HCT116 (cell line): ENCODE measurements at regions not wholly inside any gene's neighbourhood (a gene's known extent, or its start where the extent isn't known, plus 50 kb on each side); places are given as distances from the start of the nearest gene placed in this dataset.

ENCODE experiments used
- ATAC-seq: fragments of 200-7000 bp; cut with Tn5 transposase; 2 replicates; pipeline ENCODE4 v1.9.1; 2020; ENCODE audit warnings: mild to moderate bottlenecking, moderate library complexity
- BruUV-seq: library from RNA; stranded (reverse); fragments of 400-500 nt; replicated peaks from 2 replicates; lab custom pipeline; 2021; lab: Mats Ljungman, UMichigan
- CTCF ChIA-PET: fragments of 300-600 bp; sonication (Branson Sonifier 250); formaldehyde crosslinking; loops from one replicate; lab custom pipeline; 2021; ENCODE audit warnings: antibody characterized with exemption; lab: Charles Lee
- POLR2A ChIA-PET: fragments of 300-600, 350-600 bp; sonication (Branson Sonifier 250); formaldehyde crosslinking; loops from one replicate; lab custom pipeline; 2021; ENCODE audit warnings: antibody characterized with exemption; lab: Charles Lee
- RAD21 ChIA-PET, 2 experiments: fragments of 300-600 bp; sonication (Branson Sonifier 250); formaldehyde crosslinking; loops; one replicate each; lab custom pipeline; 2023; ENCODE audit warnings: low total read pairs in 2 of 2; ENCODE audit not compliant: uncharacterized antibody in 2 of 2, unreplicated experiment in 2 of 2, low non-redundant PET in 1 of 2; lab: Charles Lee
- DNase-seq: peaks from one replicate; pipeline ENCODE4 v3.0.0-alpha.2; 2010; ENCODE audit warnings: low read depth, low spot score
- H2AFZ ChIP-seq: fragments of 200-600 bp; shearing (Covaris generic), sonication (generic); 2 replicates; pipeline ENCODE4 v1.6.1; 2017; ENCODE audit warnings: low read depth, mixed run types, mixed read lengths, antibody characterized with exemption, low read length; ENCODE audit not compliant: poor library complexity, severe bottlenecking
- H3K27ac ChIP-seq: 2 replicates; pipeline ENCODE4 v1.5.1; 2012; ENCODE audit warnings: low read depth, low read length
- H3K27me3 ChIP-seq: fragments of 200-600 bp; sonication (generic); 2 replicates; pipeline ENCODE4 v1.6.1; 2016; ENCODE audit warnings: mixed run types, low read length, mixed read lengths; ENCODE audit not compliant: insufficient read depth
- H3K36me3 ChIP-seq, 2 experiments: fragments of 200-500 bp in 1 of 2; fragments of 200-600 bp in 1 of 2; sonication (Bioruptor generic) in 1 of 2; sonication (generic) in 1 of 2; 2 replicates each; pipeline versions ENCODE4 v1.5.1 to v1.6.1; 2014 to 2016; ENCODE audit warnings: low read length in 2 of 2, inconsistent platforms in 1 of 2, mixed read lengths in 1 of 2, mixed run types in 1 of 2; ENCODE audit not compliant: insufficient read depth in 2 of 2, control insufficient read depth in 1 of 2
- H3K4me1 ChIP-seq, 2 experiments: fragments of 200-600 bp in 1 of 2; sonication (generic) in 1 of 2; 2 replicates each; pipeline versions ENCODE4 v1.5.1 to v1.6.1; 2012 to 2017; ENCODE audit warnings: low read length in 2 of 2, inconsistent platforms in 1 of 2, mild to moderate bottlenecking in 1 of 2, mixed read lengths in 1 of 2, mixed run types in 1 of 2, moderate library complexity in 1 of 2; ENCODE audit not compliant: insufficient read depth in 2 of 2, control insufficient read depth in 1 of 2
- H3K4me2 ChIP-seq: fragments of 200-600 bp; sonication (generic); 2 replicates; pipeline ENCODE4 v1.6.1; 2017; ENCODE audit warnings: mixed run types, low read length, mixed read lengths
- H3K4me3 ChIP-seq, 2 experiments: fragments of 200-600 bp in 1 of 2; sonication (generic) in 1 of 2; replicated peaks in 1 of 2; 2 replicates each; pipeline ENCODE4 v1.5.1; 2011 to 2016; ENCODE audit warnings: low read length in 2 of 2, control low read depth in 1 of 2, low read depth in 1 of 2, mild to moderate bottlenecking in 1 of 2, mixed read lengths in 1 of 2, mixed run types in 1 of 2
- H3K79me2 ChIP-seq: fragments of 200-600 bp; sonication (generic); 2 replicates; pipeline ENCODE4 v1.6.1; 2017; ENCODE audit warnings: mild to moderate bottlenecking, mixed run types, low read length, moderate library complexity, mixed read lengths; ENCODE audit not compliant: insufficient read depth
- H3K9ac ChIP-seq: fragments of 200-600 bp; sonication (generic); 2 replicates; pipeline ENCODE4 v1.6.1; 2016; ENCODE audit warnings: low read length, mixed read lengths
- H3K9me2 ChIP-seq: fragments of 200-600 bp; sonication (generic), shearing (Covaris generic); 2 replicates; pipeline ENCODE4 v1.6.1; 2017; ENCODE audit warnings: mixed run types, mild to moderate bottlenecking, moderate library complexity; ENCODE audit not compliant: insufficient read depth
- H3K9me3 ChIP-seq, 2 experiments: fragments of 200-500 bp in 1 of 2; fragments of 200-600 bp in 1 of 2; sonication (Bioruptor generic) in 1 of 2; sonication (generic) in 1 of 2; 2 replicates each; pipeline ENCODE4 v1.6.1; 2014 to 2017; ENCODE audit warnings: low read length in 2 of 2, mixed read lengths in 2 of 2, inconsistent platforms in 1 of 2, low read depth in 1 of 2, mild to moderate bottlenecking in 1 of 2, mixed run types in 1 of 2, moderate library complexity in 1 of 2; ENCODE audit not compliant: control insufficient read depth in 1 of 2, insufficient read depth in 1 of 2
- H4K20me1 ChIP-seq: fragments of 200-600 bp; sonication (generic), shearing (Covaris generic); 2 replicates; pipeline ENCODE4 v1.6.1; 2017; ENCODE audit warnings: mixed run types, mild to moderate bottlenecking, moderate library complexity; ENCODE audit not compliant: insufficient read depth
- EGR1 ChIP-seq: IDR thresholded peaks from 2 replicates; pipeline ENCODE4 v1.6.1; 2012; ENCODE audit warnings: low read depth
- ELF1 ChIP-seq: IDR thresholded peaks from 2 replicates; pipeline ENCODE4 v1.6.1; 2012; ENCODE audit warnings: low read depth, borderline replicate concordance
- JUND ChIP-seq: IDR thresholded peaks from 2 replicates; pipeline ENCODE4 v1.6.1; 2012
- POLR2AphosphoS5 ChIP-seq: IDR thresholded peaks from 2 replicates; pipeline ENCODE4 v1.6.1; 2011; ENCODE audit warnings: mild to moderate bottlenecking, low read depth, low read length, moderate library complexity
- REST ChIP-seq: IDR thresholded peaks from 2 replicates; pipeline ENCODE4 v1.6.1; 2012; ENCODE audit warnings: low read depth
- SP1 ChIP-seq: IDR thresholded peaks from 2 replicates; pipeline ENCODE4 v1.6.1; 2012; ENCODE audit warnings: low read depth
- SRF ChIP-seq: IDR thresholded peaks from 2 replicates; pipeline ENCODE4 v1.6.1; 2012; ENCODE audit warnings: low read depth
- TCF7L2 ChIP-seq: IDR thresholded peaks from 2 replicates; pipeline ENCODE4 v1.7.0; 2011; ENCODE audit warnings: borderline replicate concordance, inconsistent platforms; ENCODE audit not compliant: insufficient read depth, insufficient read length; ENCODE audit errors: extremely low read depth
- ZFX ChIP-seq: fragments of 450-650 bp; IDR thresholded peaks from 2 replicates; pipeline ENCODE4 v1.6.1; 2017
- intact Hi-C: fragments of 100-400 bp; cut with micrococcal nuclease; formaldehyde crosslinking; loops from 2 replicates; pipeline ENCODE4 v1.10.0; 2022
- TF ChIP-seq, protein P1 (sequence below), 3 experiments: fragments of 200-600 bp in 1 of 3; sonication (generic) in 1 of 3; IDR thresholded peaks in 2 of 3; conservative IDR thresholded peaks in 1 of 3; 2 replicates each; pipeline ENCODE4 v1.5.1; 2012 to 2017; ENCODE audit warnings: low read depth in 2 of 3, low read length in 2 of 3, antibody characterized with exemption in 1 of 3, borderline replicate concordance in 1 of 3, control low read depth in 1 of 3, mild to moderate bottlenecking in 1 of 3, mixed read lengths in 1 of 3, mixed run types in 1 of 3, moderate library complexity in 1 of 3; ENCODE audit not compliant: insufficient read depth in 1 of 3

- H2AFZ ChIP-seq = no peak overlapping the region
- intact Hi-C loops = no loop called here
- no peaks in the 10 kb centered on the region for H3K4me1 ChIP-seq
- H3K79me2 ChIP-seq = no peaks in the 10 kb centered on the region
- DNase-seq (no peak), ATAC-seq (no peak)
- no TSS peak for BruUV-seq
- no peaks in the 10 kb centered on the region for H3K27me3 ChIP-seq
- POLR2A ChIA-PET = no interaction called here
- RAD21 ChIA-PET = no interaction called here
- no peak overlapping the region for H3K4me2 ChIP-seq
- TF ChIP-seq ZFX = no peak
- no peak for TF ChIP-seq EGR1
- no peak for TF ChIP-seq JUND
- TF ChIP-seq POLR2AphosphoS5 = no peak
- no peak for TF ChIP-seq SP1
- TF ChIP-seq ELF1 = no peak
- no peak for TF ChIP-seq TCF7L2
- TF ChIP-seq REST = no peak
- TF ChIP-seq SRF = no peak
- TF ChIP-seq, protein P1, sequence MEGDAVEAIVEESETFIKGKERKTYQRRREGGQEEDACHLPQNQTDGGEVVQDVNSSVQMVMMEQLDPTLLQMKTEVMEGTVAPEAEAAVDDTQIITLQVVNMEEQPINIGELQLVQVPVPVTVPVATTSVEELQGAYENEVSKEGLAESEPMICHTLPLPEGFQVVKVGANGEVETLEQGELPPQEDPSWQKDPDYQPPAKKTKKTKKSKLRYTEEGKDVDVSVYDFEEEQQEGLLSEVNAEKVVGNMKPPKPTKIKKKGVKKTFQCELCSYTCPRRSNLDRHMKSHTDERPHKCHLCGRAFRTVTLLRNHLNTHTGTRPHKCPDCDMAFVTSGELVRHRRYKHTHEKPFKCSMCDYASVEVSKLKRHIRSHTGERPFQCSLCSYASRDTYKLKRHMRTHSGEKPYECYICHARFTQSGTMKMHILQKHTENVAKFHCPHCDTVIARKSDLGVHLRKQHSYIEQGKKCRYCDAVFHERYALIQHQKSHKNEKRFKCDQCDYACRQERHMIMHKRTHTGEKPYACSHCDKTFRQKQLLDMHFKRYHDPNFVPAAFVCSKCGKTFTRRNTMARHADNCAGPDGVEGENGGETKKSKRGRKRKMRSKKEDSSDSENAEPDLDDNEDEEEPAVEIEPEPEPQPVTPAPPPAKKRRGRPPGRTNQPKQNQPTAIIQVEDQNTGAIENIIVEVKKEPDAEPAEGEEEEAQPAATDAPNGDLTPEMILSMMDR (IDR thresholded peaks at IDR 0.05 in 2 of 3, conservative IDR thresholded peaks at IDR 0.05 in 1 of 3; ENCODE audit: borderline replicate concordance in 1 of 3, insufficient read depth in 1 of 3, low read depth in 2 of 3, low read length in 2 of 3) = no peak
- CTCF ChIA-PET = no interaction called here
- no peaks in the 10 kb centered on the region for H4K20me1 ChIP-seq
- H3K9me2 ChIP-seq = no peaks in the 10 kb centered on the region
- no peak overlapping the region for H3K27ac ChIP-seq
- H3K36me3 ChIP-seq = no peaks in the 10 kb centered on the region
- H3K9me3 ChIP-seq = no peaks in the 10 kb centered on the region
- no peak overlapping the region for H3K9ac ChIP-seq
- H3K4me3 ChIP-seq = no peak overlapping the region
Observed at GRCh38 chr6:133079901-133080300, 161.3 kb upstream of the EYA4 start.
